Peyer's patch (tissue), 4 donors: ENCODE measurements at regions not wholly inside any gene's neighbourhood (a gene's known extent, or its start where the extent isn't known, plus 50 kb on each side); places are given as distances from the start of the nearest gene placed in this dataset.

Source experiments
- DNase-seq, 3 donors: peaks; one replicate each; pipeline ENCODE4 v3.0.0-alpha.2; 2017 to 2019
- H3K27ac ChIP-seq, 4 donors: fragments of 200-600 bp; sonication (generic); one replicate each; pipeline ENCODE4 v1.5.1; 2016 to 2019
- H3K27me3 ChIP-seq, 2 donors: fragments of 200-600 bp; sonication (generic); one replicate each; pipeline ENCODE4 v1.5.1; 2019
- H3K36me3 ChIP-seq, 3 donors: fragments of 200-600 bp; sonication (generic); one replicate each; pipeline ENCODE4 v1.5.1; 2016 to 2019
- H3K4me1 ChIP-seq, 4 donors: fragments of 200-600 bp; sonication (generic); one replicate each; pipeline ENCODE4 v1.5.1; 2016 to 2019
- H3K4me3 ChIP-seq, 4 donors: fragments of 200-600 bp; sonication (generic); 1 replicate in 3 of 4; 2 replicates in 1 of 4; pipeline ENCODE4 v1.5.1; 2016 to 2019; ENCODE audit warnings: mild to moderate bottlenecking in 1 of 4
- H3K9me3 ChIP-seq, 4 donors: fragments of 200-600 bp; sonication (generic); one replicate each; pipeline ENCODE4 v1.5.1; 2016 to 2019; ENCODE audit warnings: mild to moderate bottlenecking in 1 of 4
- POLR2A ChIP-seq, 2 donors: fragments of 450-650 bp; IDR thresholded peaks; one replicate each; pipeline ENCODE4 v1.5.1; 2017; ENCODE audit warnings: antibody characterized with exemption in 2 of 2, mild to moderate bottlenecking in 2 of 2, moderate library complexity in 2 of 2
- TF ChIP-seq, protein P1 (sequence below), 6 experiments: fragments of 450-650 bp in 4 of 6; fragments of 200-600 bp in 2 of 6; sonication (generic) in 1 of 6; IDR thresholded peaks; one replicate each; pipeline ENCODE4 v1.5.1; 2017 to 2019; ENCODE audit warnings: antibody characterized with exemption in 6 of 6, mild to moderate bottlenecking in 3 of 6, moderate library complexity in 1 of 6

DNA sequence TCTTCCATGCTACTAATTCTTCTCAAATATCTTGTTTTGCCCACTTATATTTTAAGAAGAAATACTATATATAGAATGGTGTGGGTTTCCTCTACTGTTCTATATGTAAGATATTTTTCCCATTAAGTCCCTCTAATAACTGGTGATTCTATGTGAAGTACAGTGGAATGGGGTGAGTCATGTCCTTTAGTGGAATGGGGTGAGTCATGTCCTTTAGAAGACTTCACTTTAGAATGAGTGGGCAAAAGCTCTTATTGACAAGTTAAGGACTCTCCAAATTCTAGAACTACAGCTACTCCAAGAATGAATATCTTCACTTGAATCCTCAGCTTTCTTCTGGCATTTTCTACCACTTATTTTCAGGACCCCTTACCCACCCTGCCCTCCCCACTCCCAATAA, 349.9 kb downstream of the ETNK1 start:
- no peaks in the 10 kb centered on the region for H3K9me3 ChIP-seq
- H3K4me3 ChIP-seq: no peak overlapping the region
- no peak overlapping the region for H3K27ac ChIP-seq
- no peaks in the 10 kb centered on the region for H3K4me1 ChIP-seq
- no peaks in the 10 kb centered on the region for H3K27me3 ChIP-seq
- H3K36me3 ChIP-seq: no peaks in the 10 kb centered on the region
- no peak for DNase-seq
- TF ChIP-seq, protein P1, sequence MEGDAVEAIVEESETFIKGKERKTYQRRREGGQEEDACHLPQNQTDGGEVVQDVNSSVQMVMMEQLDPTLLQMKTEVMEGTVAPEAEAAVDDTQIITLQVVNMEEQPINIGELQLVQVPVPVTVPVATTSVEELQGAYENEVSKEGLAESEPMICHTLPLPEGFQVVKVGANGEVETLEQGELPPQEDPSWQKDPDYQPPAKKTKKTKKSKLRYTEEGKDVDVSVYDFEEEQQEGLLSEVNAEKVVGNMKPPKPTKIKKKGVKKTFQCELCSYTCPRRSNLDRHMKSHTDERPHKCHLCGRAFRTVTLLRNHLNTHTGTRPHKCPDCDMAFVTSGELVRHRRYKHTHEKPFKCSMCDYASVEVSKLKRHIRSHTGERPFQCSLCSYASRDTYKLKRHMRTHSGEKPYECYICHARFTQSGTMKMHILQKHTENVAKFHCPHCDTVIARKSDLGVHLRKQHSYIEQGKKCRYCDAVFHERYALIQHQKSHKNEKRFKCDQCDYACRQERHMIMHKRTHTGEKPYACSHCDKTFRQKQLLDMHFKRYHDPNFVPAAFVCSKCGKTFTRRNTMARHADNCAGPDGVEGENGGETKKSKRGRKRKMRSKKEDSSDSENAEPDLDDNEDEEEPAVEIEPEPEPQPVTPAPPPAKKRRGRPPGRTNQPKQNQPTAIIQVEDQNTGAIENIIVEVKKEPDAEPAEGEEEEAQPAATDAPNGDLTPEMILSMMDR (IDR thresholded peaks at IDR 0.05): no peak
- TF ChIP-seq POLR2A (IDR thresholded peaks at IDR 0.05): no peak

DNA sequence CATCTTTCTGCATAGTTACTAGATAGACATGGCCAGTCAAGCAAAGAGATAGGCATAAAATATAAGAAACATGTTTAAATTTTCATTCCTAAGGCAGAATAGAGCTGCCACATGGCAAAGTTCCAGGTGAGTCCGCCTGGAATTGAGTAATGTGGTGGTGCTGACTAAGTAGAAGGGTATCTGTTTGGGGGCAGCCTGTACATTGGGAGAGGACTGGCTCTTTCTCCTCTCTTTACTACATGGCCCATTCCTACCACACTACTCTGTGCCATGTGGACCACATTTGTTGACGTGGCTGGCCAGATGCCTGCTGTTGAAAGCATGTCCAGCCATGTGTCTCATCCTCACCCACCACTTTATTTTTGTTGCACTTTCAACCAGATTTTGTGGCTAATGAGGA, 354.0 kb downstream of the ETNK1 start:
- TF ChIP-seq POLR2A (IDR thresholded peaks at IDR 0.05): no peak
- H3K4me1 ChIP-seq: no peaks in the 10 kb centered on the region
- no peak overlapping the region for H3K4me3 ChIP-seq
- DNase-seq: no peak
- H3K9me3 ChIP-seq: no peaks in the 10 kb centered on the region
- H3K36me3 ChIP-seq: no peaks in the 10 kb centered on the region
- H3K27me3 ChIP-seq: no peaks in the 10 kb centered on the region
- no peak overlapping the region for H3K27ac ChIP-seq

- H3K27me3 ChIP-seq: no peaks in the 10 kb centered on the region
- H3K36me3 ChIP-seq: no peaks in the 10 kb centered on the region
- H3K9me3 ChIP-seq: no peaks in the 10 kb centered on the region
- no peak for TF ChIP-seq POLR2A (IDR thresholded peaks at IDR 0.05)
- TF ChIP-seq, protein P1 (IDR thresholded peaks at IDR 0.05): no peak
- no peak overlapping the region for H3K4me3 ChIP-seq
- no peaks in the 10 kb centered on the region for H3K4me1 ChIP-seq
- no peak for DNase-seq
- H3K27ac ChIP-seq: no peak overlapping the region
These were observed 355.0 kb downstream of the ETNK1 start for GRCh38 chr12:22979854-22980469.

GRCh38 chr12:22981711-22982110, 356.7 kb downstream of the ETNK1 start:
- no peak for DNase-seq
- Histone ChIP-seq H3K27me3 (no peaks in the 10 kb centered on the region), H3K4me1 (no peaks in the 10 kb centered on the region), H3K9me3 (no peaks in the 10 kb centered on the region), H3K36me3 (no peaks in the 10 kb centered on the region), H3K4me3 (no peak overlapping the region), H3K27ac (no peak overlapping the region)
- no peak for TF ChIP-seq POLR2A (IDR thresholded peaks at IDR 0.05)

GRCh38 chr12:22982635-22983034, 357.7 kb downstream of the ETNK1 start:
- DNase-seq: no peak
- H3K4me1 ChIP-seq: no peaks in the 10 kb centered on the region
- H3K36me3 ChIP-seq: no peaks in the 10 kb centered on the region
- H3K27me3 ChIP-seq: no peaks in the 10 kb centered on the region
- no peaks in the 10 kb centered on the region for H3K9me3 ChIP-seq
- no peak overlapping the region for H3K4me3 ChIP-seq
- no peak overlapping the region for H3K27ac ChIP-seq
- TF ChIP-seq, protein P1 (IDR thresholded peaks at IDR 0.05): no peak
- TF ChIP-seq POLR2A (IDR thresholded peaks at IDR 0.05): no peak

DNA sequence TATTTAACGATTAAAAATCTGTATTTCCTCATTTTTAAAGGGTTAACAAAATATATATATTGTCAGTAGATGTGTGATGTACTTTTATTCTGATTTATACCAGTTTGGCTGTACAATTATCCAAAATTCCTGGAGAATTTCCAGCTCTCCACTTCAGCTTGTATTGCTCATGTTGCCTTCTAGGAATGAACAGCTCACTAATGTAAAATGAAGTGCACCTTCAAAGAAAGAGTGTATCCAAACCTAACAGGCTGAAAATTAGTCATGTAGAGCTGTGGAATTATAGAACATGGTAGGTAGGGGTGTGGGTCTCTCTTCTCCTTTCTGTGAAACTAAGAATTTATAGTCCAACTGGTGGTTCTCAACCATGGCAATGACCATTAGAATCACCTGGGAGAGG, 362.0 kb downstream of the ETNK1 start:
- TF ChIP-seq, protein P1 (IDR thresholded peaks at IDR 0.05): no peak
- no peak for TF ChIP-seq POLR2A (IDR thresholded peaks at IDR 0.05)
- DNase-seq: no peak
- no peaks in the 10 kb centered on the region for H3K36me3 ChIP-seq
- H3K4me1 ChIP-seq: no peaks in the 10 kb centered on the region
- no peaks in the 10 kb centered on the region for H3K9me3 ChIP-seq
- no peak overlapping the region for H3K4me3 ChIP-seq
- H3K27me3 ChIP-seq: no peaks in the 10 kb centered on the region
- H3K27ac ChIP-seq: no peak overlapping the region

GRCh38 chr12:22990501-22990900, 365.5 kb downstream of the ETNK1 start:
- H3K27me3 ChIP-seq: no peaks in the 10 kb centered on the region
- no peaks in the 10 kb centered on the region for H3K4me1 ChIP-seq
- H3K36me3 ChIP-seq: no peaks in the 10 kb centered on the region
- no peak for DNase-seq
- no peaks in the 10 kb centered on the region for H3K9me3 ChIP-seq
- H3K4me3 ChIP-seq: no peak overlapping the region
- H3K27ac ChIP-seq: no peak overlapping the region
- no peak for TF ChIP-seq POLR2A (IDR thresholded peaks at IDR 0.05)
- TF ChIP-seq, protein P1 (IDR thresholded peaks at IDR 0.05): no peak
